Ishikawa (cell line): ENCODE measurements at regions not wholly inside any gene's neighbourhood (a gene's known extent, or its start where the extent isn't known, plus 50 kb on each side); places are given as distances from the start of the nearest gene placed in this dataset.

Experiments used
- CEBPB ChIP-seq: IDR thresholded peaks from 2 replicates; pipeline ENCODE4 v1.6.1; 2012
- CREB1 ChIP-seq: IDR thresholded peaks from 2 replicates; pipeline ENCODE4 v1.6.1; 2012; ENCODE audit warnings: low read depth
- EGR1 ChIP-seq: IDR thresholded peaks from 2 replicates; pipeline ENCODE4 v1.6.1; 2012
- EP300 ChIP-seq: IDR thresholded peaks from 2 replicates; pipeline ENCODE4 v1.6.1; 2012; ENCODE audit warnings: borderline replicate concordance
- FOXM1 ChIP-seq: IDR thresholded peaks from 2 replicates; pipeline ENCODE4 v1.6.1; 2012; ENCODE audit warnings: low read depth, borderline replicate concordance
- NFIC ChIP-seq: IDR thresholded peaks from 2 replicates; pipeline ENCODE4 v1.6.1; 2012
- RAD21 ChIP-seq: IDR thresholded peaks from 2 replicates; pipeline ENCODE4 v1.6.1; 2012; ENCODE audit warnings: low read depth
- TAF1 ChIP-seq: IDR thresholded peaks from 2 replicates; pipeline ENCODE4 v1.6.1; 2012; ENCODE audit warnings: low read depth, mild to moderate bottlenecking
- TCF12 ChIP-seq: IDR thresholded peaks from 2 replicates; pipeline ENCODE4 v1.6.1; 2012; ENCODE audit warnings: low read depth
- TEAD4 ChIP-seq: IDR thresholded peaks from 2 replicates; pipeline ENCODE4 v1.6.1; 2012
- YY1 ChIP-seq: IDR thresholded peaks from 2 replicates; pipeline ENCODE4 v1.6.1; 2012; ENCODE audit warnings: low read depth
- ZBTB7A ChIP-seq: IDR thresholded peaks from 2 replicates; pipeline ENCODE4 v1.6.1; 2012; ENCODE audit warnings: low read depth
- TF ChIP-seq, protein P1 (sequence below): IDR thresholded peaks from 2 replicates; pipeline ENCODE4 v1.6.1; 2012; ENCODE audit warnings: low read depth, mild to moderate bottlenecking
- TF ChIP-seq, protein P2 (sequence below): IDR thresholded peaks from 2 replicates; pipeline ENCODE4 v1.6.1; 2012
- TF ChIP-seq, protein P3 (sequence below): IDR thresholded peaks from 2 replicates; pipeline ENCODE4 v1.6.1; 2012

DNA sequence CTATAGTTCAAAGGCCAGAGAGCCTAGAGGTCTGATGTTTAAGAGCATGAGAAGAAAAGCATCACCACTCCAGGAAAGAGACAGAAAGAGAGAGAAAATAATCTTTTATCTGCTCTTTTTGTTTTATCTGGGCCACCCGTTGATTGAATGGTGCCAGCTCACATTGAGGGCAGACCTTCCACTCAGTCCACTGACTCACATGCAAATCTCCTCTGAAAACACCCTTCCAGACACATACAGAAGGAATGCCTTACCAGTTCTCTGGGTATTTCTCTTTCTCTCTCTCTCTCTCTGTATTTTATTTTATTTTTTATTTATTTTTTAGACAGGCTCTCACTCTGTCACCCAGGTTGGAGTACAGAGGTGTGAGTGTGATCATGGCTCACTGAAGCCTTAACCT lies 252.5 kb downstream of the DTHD1 start:
- TF ChIP-seq TAF1 (no peak), NFIC (no peak), TEAD4 (no peak), EP300 (no peak), TCF12 (no peak), YY1 (no peak)
- TF ChIP-seq, protein P1, sequence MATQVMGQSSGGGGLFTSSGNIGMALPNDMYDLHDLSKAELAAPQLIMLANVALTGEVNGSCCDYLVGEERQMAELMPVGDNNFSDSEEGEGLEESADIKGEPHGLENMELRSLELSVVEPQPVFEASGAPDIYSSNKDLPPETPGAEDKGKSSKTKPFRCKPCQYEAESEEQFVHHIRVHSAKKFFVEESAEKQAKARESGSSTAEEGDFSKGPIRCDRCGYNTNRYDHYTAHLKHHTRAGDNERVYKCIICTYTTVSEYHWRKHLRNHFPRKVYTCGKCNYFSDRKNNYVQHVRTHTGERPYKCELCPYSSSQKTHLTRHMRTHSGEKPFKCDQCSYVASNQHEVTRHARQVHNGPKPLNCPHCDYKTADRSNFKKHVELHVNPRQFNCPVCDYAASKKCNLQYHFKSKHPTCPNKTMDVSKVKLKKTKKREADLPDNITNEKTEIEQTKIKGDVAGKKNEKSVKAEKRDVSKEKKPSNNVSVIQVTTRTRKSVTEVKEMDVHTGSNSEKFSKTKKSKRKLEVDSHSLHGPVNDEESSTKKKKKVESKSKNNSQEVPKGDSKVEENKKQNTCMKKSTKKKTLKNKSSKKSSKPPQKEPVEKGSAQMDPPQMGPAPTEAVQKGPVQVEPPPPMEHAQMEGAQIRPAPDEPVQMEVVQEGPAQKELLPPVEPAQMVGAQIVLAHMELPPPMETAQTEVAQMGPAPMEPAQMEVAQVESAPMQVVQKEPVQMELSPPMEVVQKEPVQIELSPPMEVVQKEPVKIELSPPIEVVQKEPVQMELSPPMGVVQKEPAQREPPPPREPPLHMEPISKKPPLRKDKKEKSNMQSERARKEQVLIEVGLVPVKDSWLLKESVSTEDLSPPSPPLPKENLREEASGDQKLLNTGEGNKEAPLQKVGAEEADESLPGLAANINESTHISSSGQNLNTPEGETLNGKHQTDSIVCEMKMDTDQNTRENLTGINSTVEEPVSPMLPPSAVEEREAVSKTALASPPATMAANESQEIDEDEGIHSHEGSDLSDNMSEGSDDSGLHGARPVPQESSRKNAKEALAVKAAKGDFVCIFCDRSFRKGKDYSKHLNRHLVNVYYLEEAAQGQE, result no peak
- TF ChIP-seq, protein P2, sequence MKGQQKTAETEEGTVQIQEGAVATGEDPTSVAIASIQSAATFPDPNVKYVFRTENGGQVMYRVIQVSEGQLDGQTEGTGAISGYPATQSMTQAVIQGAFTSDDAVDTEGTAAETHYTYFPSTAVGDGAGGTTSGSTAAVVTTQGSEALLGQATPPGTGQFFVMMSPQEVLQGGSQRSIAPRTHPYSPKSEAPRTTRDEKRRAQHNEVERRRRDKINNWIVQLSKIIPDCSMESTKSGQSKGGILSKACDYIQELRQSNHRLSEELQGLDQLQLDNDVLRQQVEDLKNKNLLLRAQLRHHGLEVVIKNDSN, result no peak

DNA sequence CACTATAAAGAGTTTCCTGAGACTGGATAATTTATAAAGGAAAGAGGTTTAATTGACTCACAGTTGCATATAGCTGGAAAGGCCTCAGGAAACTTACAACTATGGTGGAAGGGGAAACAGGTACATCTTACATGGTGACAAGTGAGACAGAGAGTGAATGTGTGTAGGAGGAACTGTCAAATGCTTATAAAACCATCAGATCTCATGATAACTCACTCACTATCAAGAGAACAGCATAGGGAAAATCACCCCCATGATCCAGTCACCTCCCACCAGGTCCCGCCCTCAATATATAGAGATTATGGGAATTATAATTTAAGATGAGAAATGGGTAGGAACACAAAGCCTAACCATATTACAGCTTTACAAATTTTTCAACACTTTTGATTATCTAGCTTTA lies 266.0 kb downstream of the DTHD1 start:
- TF ChIP-seq, protein P3, sequence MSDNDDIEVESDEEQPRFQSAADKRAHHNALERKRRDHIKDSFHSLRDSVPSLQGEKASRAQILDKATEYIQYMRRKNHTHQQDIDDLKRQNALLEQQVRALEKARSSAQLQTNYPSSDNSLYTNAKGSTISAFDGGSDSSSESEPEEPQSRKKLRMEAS, result no peak
- TF ChIP-seq RAD21, result no peak
- TF ChIP-seq CEBPB, result no peak
- no peak for TF ChIP-seq CREB1
- TF ChIP-seq YY1, result no peak
- TF ChIP-seq EGR1, result no peak
- TF ChIP-seq ZBTB7A, result no peak
- TF ChIP-seq NFIC, result no peak
- TF ChIP-seq, protein P1, result no peak
- TF ChIP-seq FOXM1, result no peak
- no peak for TF ChIP-seq EP300
- no peak for TF ChIP-seq TCF12
- TF ChIP-seq TEAD4, result no peak
- TF ChIP-seq TAF1, result no peak
- TF ChIP-seq, protein P2, result no peak

DNA sequence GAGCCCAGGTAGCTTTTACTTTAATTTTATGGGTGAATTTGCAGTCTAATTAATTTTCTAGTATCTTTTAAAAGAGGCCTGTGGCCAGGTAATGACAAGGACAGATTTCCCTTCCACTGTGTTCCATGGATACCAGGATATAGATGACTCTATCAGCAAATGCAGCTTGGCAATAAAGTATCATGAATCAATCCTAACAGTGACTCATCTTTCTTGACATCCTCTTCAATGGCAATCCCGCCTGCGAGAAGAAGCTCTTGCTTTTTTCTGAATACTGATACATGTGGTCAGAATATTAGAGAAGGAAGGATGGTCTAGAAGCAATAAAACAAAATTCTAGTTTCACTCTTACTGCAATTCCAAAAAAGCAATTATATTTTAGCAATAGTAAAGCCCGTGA lies 267.8 kb downstream of the DTHD1 start:
- TF ChIP-seq CREB1 (no peak), CEBPB (no peak), EP300 (no peak), FOXM1 (no peak), EGR1 (no peak), RAD21 (no peak), TEAD4 (no peak), NFIC (no peak), TAF1 (no peak), ZBTB7A (no peak)
- TF ChIP-seq, protein P2, result no peak
- TF ChIP-seq, protein P3, result no peak

DNA sequence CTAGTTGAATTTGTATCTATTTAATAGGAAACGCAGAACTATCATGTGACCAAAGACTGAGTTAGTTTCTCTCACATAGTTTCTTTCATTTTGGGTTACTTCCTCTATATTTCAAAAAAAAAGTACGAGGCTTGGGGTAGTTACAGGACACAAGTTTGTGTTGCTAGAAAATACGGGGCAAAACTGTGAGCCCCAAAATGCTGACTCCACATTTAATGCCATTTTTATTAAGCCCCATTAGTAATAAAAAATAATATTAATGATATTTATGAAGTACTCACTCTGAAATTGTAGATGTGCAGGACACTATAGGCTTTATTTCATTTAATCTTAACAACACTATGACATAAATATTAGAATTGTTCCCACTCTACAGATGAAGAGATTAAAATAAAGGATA lies 268.6 kb downstream of the DTHD1 start:
- TF ChIP-seq CEBPB (no peak), ZBTB7A (no peak), RAD21 (no peak), TAF1 (no peak), EP300 (no peak), CREB1 (no peak), YY1 (no peak), NFIC (no peak), EGR1 (no peak), FOXM1 (no peak), TEAD4 (no peak), TCF12 (no peak)
- TF ChIP-seq, protein P1, result no peak
- TF ChIP-seq, protein P3, result no peak
- TF ChIP-seq, protein P2, result no peak
